Ishikawa (cell line): ENCODE measurements at regions not wholly inside any gene's neighbourhood (a gene's known extent, or its start where the extent isn't known, plus 50 kb on each side); places are given as distances from the start of the nearest gene placed in this dataset.

Experiments used
- CEBPB ChIP-seq: IDR thresholded peaks from 2 replicates; pipeline ENCODE4 v1.6.1; 2012
- EP300 ChIP-seq: IDR thresholded peaks from 2 replicates; pipeline ENCODE4 v1.6.1; 2012; ENCODE audit warnings: borderline replicate concordance
- RAD21 ChIP-seq: IDR thresholded peaks from 2 replicates; pipeline ENCODE4 v1.6.1; 2012; ENCODE audit warnings: low read depth
- TAF1 ChIP-seq: IDR thresholded peaks from 2 replicates; pipeline ENCODE4 v1.6.1; 2012; ENCODE audit warnings: low read depth, mild to moderate bottlenecking
- TF ChIP-seq, protein P1 (sequence below): IDR thresholded peaks from 2 replicates; pipeline ENCODE4 v1.6.1; 2012; ENCODE audit warnings: low read depth, mild to moderate bottlenecking

- TF ChIP-seq CEBPB (no peak), TAF1 (no peak), EP300 (no peak), RAD21 (no peak)
- TF ChIP-seq, protein P1, sequence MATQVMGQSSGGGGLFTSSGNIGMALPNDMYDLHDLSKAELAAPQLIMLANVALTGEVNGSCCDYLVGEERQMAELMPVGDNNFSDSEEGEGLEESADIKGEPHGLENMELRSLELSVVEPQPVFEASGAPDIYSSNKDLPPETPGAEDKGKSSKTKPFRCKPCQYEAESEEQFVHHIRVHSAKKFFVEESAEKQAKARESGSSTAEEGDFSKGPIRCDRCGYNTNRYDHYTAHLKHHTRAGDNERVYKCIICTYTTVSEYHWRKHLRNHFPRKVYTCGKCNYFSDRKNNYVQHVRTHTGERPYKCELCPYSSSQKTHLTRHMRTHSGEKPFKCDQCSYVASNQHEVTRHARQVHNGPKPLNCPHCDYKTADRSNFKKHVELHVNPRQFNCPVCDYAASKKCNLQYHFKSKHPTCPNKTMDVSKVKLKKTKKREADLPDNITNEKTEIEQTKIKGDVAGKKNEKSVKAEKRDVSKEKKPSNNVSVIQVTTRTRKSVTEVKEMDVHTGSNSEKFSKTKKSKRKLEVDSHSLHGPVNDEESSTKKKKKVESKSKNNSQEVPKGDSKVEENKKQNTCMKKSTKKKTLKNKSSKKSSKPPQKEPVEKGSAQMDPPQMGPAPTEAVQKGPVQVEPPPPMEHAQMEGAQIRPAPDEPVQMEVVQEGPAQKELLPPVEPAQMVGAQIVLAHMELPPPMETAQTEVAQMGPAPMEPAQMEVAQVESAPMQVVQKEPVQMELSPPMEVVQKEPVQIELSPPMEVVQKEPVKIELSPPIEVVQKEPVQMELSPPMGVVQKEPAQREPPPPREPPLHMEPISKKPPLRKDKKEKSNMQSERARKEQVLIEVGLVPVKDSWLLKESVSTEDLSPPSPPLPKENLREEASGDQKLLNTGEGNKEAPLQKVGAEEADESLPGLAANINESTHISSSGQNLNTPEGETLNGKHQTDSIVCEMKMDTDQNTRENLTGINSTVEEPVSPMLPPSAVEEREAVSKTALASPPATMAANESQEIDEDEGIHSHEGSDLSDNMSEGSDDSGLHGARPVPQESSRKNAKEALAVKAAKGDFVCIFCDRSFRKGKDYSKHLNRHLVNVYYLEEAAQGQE, result no peak
Observed at GRCh38 chr5:18662231-18662630, 1028.0 kb downstream of the TAF11L14 start.
